D721Med (cell line): ENCODE measurements at regions not wholly inside any gene's neighbourhood (a gene's known extent, or its start where the extent isn't known, plus 50 kb on each side); places are given as distances from the start of the nearest gene placed in this dataset.

Source experiments
- DNase-seq: peaks from one replicate; pipeline ENCODE4 v3.0.0; 2011; ENCODE audit warnings: low spot score; ENCODE audit not compliant: insufficient read length
- FAIRE-seq: peaks from 2 replicates; lab custom pipeline; 2011; peaks lifted over from hg19 to GRCh38; lab: Jason Lieb, UNC
- TF ChIP-seq, protein P1 (sequence below): IDR thresholded peaks from 2 replicates; pipeline ENCODE4 v1.5.1; 2012; ENCODE audit warnings: mild to moderate bottlenecking, control low read depth; ENCODE audit not compliant: insufficient read depth; ENCODE audit errors: missing control alignments

DNA sequence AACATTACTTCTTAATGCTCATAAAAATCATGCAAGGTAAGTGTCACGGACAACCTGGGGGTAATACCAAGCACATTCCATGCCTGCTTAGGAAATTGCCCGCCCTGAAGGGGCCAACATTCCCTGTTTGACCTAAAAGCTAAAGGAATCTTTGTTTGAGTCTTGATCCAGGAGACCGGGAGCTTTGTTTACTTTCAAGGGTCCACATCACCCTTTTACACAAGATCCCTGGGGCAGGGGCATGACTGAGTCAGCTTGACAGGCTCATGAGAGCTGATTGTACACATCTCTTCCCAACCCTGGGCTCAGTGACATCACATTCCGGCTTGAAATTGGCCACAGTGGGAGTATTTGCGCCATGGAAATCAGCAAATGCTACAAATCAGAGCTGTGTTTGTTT is 248.1 kb upstream of the HABP2 start:
- TF ChIP-seq, protein P1, sequence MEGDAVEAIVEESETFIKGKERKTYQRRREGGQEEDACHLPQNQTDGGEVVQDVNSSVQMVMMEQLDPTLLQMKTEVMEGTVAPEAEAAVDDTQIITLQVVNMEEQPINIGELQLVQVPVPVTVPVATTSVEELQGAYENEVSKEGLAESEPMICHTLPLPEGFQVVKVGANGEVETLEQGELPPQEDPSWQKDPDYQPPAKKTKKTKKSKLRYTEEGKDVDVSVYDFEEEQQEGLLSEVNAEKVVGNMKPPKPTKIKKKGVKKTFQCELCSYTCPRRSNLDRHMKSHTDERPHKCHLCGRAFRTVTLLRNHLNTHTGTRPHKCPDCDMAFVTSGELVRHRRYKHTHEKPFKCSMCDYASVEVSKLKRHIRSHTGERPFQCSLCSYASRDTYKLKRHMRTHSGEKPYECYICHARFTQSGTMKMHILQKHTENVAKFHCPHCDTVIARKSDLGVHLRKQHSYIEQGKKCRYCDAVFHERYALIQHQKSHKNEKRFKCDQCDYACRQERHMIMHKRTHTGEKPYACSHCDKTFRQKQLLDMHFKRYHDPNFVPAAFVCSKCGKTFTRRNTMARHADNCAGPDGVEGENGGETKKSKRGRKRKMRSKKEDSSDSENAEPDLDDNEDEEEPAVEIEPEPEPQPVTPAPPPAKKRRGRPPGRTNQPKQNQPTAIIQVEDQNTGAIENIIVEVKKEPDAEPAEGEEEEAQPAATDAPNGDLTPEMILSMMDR, result no peak
- FAIRE-seq (no peak), DNase-seq (no peak)

DNA sequence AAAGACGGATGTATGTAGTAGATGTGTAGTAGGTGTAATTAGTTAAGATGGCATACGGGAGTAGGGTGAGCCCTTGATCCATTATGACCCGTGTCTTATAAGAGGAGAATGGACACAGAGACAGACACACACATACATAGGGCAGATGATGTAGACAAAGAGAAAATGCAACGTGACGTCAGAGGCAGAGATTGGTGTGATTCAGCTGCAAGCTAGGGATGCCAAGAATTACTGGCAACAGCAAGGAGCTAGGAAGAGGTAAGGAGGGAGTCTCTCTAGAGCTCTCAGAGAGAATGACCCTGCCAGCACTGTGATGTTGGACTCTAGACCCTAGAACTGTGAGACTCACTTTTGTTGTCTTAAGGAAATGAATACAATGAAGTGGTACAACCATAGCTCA is 247.0 kb upstream of the HABP2 start:
- no peak for DNase-seq
- TF ChIP-seq, protein P1, result no peak
- FAIRE-seq, result no peak

GRCh38 chr10:113309791-113310190 is 243.1 kb upstream of the HABP2 start:
- TF ChIP-seq, protein P1, result no peak
- FAIRE-seq (no peak), DNase-seq (no peak)

DNA sequence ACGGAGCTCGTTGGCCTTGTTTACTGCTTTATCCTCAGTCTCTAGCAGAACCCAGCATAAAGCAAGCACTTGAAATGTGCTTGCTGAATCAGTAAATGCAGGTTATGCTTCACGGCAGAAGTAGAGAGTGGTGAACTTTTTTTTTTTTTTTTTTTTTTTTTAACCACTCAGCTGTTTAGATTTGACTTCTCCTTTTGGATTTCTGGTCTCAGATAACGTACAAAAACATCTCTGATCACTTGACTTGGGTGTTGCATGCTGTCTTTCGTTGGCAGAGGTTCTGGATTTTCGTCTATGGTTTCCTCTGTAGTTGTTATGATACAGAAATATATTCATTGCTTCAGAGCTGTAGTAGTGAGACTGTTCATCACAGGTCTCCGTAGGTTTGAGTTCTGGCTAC is 242.5 kb upstream of the HABP2 start:
- TF ChIP-seq, protein P1, result no peak
- DNase-seq, result no peak
- no peak for FAIRE-seq

GRCh38 chr10:113313048-113313602 is 239.7 kb upstream of the HABP2 start:
- DNase-seq (no peak), FAIRE-seq (no peak)
- TF ChIP-seq, protein P1, result no peak

- DNase-seq (no peak), FAIRE-seq (no peak)
- TF ChIP-seq, protein P1, result no peak
These were observed 239.1 kb upstream of the HABP2 start for GRCh38 chr10:113313722-113314121.

GRCh38 chr10:113316506-113316905 is 236.3 kb upstream of the HABP2 start:
- TF ChIP-seq, protein P1, result no peak

More at GRCh38 chr10:113316506-113316905, 236.3 kb upstream of the HABP2 start:
- FAIRE-seq (no peak), DNase-seq (no peak)
